Esophagus muscularis mucosa (tissue), 3 donors: ENCODE measurements at regions not wholly inside any gene's neighbourhood (a gene's known extent, or its start where the extent isn't known, plus 50 kb on each side); places are given as distances from the start of the nearest gene placed in this dataset.

ENCODE experiments used
- POLR2A ChIP-seq: fragments of 450-650 bp; IDR thresholded peaks from one replicate; pipeline ENCODE4 v1.6.1; 2017; ENCODE audit warnings: antibody characterized with exemption, moderate library complexity, mild to moderate bottlenecking, low read depth
- TF ChIP-seq, protein P1 (sequence below), 3 experiments: fragments of 200-600 bp in 2 of 3; fragments of 450-650 bp in 1 of 3; sonication (generic) in 2 of 3; IDR thresholded peaks; one replicate each; pipeline ENCODE4 v1.5.1; 2017 to 2019; ENCODE audit warnings: antibody characterized with exemption in 3 of 3, mild to moderate bottlenecking in 2 of 3, moderate library complexity in 1 of 3

DNA sequence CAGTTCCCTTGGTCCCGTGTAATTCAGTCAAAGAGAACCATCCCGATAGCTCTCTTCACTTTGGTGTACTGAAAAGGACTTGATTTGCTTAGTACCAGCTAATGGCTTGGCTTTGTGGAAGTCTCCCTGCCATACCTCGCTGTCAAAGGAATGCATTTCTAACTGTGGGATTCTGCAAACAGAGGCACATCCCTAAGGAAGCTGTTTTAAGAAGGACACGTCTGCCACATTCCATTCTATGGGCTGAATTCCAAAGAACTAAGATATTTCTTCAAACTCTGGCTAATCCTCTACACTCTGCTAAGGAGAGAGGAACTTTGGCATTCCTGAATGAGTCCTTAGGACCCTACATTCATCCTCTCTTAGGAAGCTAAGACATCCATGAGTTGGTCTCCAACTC lies 327.9 kb downstream of the SFMBT2 start:
- TF ChIP-seq, protein P1, sequence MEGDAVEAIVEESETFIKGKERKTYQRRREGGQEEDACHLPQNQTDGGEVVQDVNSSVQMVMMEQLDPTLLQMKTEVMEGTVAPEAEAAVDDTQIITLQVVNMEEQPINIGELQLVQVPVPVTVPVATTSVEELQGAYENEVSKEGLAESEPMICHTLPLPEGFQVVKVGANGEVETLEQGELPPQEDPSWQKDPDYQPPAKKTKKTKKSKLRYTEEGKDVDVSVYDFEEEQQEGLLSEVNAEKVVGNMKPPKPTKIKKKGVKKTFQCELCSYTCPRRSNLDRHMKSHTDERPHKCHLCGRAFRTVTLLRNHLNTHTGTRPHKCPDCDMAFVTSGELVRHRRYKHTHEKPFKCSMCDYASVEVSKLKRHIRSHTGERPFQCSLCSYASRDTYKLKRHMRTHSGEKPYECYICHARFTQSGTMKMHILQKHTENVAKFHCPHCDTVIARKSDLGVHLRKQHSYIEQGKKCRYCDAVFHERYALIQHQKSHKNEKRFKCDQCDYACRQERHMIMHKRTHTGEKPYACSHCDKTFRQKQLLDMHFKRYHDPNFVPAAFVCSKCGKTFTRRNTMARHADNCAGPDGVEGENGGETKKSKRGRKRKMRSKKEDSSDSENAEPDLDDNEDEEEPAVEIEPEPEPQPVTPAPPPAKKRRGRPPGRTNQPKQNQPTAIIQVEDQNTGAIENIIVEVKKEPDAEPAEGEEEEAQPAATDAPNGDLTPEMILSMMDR (IDR thresholded peaks at IDR 0.05), result no peak
- no peak for TF ChIP-seq POLR2A
